UCSD-AML1 (cell line): ENCODE measurements at regions not wholly inside any gene's neighbourhood (a gene's known extent, or its start where the extent isn't known, plus 50 kb on each side); places are given as distances from the start of the nearest gene placed in this dataset.

Experiments
- DNase-seq: peaks from one replicate; lab custom pipeline; 2025; ENCODE audit not compliant: unreplicated experiment; lab: John Stamatoyannopoulos, UW

- DNase-seq = no peak
Observed at GRCh38 chr17:36885771-36886377, 51.4 kb upstream of the LHX1 start.
